ENCODE measurements at regions not wholly inside any gene's neighbourhood (a gene's known extent, or its start where the extent isn't known, plus 50 kb on each side); places are given as distances from the start of the nearest gene placed in this dataset.

GRCh38 chr14:105889666-105890473, 363.5 kb downstream of the TMEM121 start:
- TF ChIP-seq CTCF (IDR thresholded peaks at IDR 0.05) (no peak), POLR2A (IDR thresholded peaks at IDR 0.05) (no peak)
